22Rv1 (cell line): ENCODE measurements at regions not wholly inside any gene's neighbourhood (a gene's known extent, or its start where the extent isn't known, plus 50 kb on each side); places are given as distances from the start of the nearest gene placed in this dataset.

Source experiments
- H3K27ac ChIP-seq: fragments of 450-650 bp; 2 replicates; pipeline ENCODE4 v1.5.1; 2017
- ZFX ChIP-seq: fragments of 450-650 bp; IDR thresholded peaks from 2 replicates; pipeline ENCODE4 v1.6.1; 2017; ENCODE audit warnings: antibody characterized with exemption, borderline replicate concordance
- TF ChIP-seq, protein P1 (sequence below): fragments of 450-650 bp; IDR thresholded peaks from 2 replicates; pipeline ENCODE4 v1.5.1; 2017; ENCODE audit warnings: mild to moderate bottlenecking

DNA sequence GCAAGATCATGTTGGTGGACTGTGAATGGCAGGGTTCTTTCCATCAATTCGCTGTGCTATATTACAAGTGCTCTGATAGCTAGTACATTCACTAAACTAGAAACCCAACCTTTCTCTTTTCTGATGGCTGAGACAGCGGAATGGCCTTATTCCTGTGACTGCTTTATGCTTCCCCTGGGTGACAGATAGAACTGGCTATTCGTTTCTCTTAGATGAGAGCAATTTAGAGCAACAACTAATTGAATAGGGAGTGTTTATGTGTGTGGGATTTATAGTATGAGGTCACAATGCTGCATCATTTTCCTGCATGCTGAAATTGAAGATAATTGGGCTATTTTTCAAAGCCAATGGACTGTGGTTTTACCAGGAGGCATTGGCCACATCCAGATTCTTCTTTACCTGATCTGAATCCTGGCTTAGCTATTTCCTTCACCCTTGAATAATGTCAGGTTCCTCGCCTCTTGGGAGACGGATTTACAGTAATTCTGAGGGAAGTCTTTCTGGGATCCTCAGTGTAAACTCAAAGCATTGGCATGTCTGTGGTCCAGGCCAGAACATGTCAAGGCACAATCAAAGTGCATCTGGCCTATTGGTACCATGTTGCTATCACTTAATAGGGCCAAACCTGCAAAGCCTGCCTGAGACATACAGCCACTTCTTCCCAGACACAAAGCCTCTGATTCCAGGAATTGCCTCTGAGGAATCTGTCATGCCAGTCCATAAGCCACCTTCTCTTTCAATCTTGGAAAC, 775.0 kb upstream of the API5 start:
- H3K27ac ChIP-seq: no peak overlapping the region
- no peak for TF ChIP-seq ZFX
- TF ChIP-seq, protein P1, sequence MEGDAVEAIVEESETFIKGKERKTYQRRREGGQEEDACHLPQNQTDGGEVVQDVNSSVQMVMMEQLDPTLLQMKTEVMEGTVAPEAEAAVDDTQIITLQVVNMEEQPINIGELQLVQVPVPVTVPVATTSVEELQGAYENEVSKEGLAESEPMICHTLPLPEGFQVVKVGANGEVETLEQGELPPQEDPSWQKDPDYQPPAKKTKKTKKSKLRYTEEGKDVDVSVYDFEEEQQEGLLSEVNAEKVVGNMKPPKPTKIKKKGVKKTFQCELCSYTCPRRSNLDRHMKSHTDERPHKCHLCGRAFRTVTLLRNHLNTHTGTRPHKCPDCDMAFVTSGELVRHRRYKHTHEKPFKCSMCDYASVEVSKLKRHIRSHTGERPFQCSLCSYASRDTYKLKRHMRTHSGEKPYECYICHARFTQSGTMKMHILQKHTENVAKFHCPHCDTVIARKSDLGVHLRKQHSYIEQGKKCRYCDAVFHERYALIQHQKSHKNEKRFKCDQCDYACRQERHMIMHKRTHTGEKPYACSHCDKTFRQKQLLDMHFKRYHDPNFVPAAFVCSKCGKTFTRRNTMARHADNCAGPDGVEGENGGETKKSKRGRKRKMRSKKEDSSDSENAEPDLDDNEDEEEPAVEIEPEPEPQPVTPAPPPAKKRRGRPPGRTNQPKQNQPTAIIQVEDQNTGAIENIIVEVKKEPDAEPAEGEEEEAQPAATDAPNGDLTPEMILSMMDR: no peak

- TF ChIP-seq, protein P1: no peak
- TF ChIP-seq ZFX: no peak
These were observed 769.5 kb upstream of the API5 start for GRCh38 chr11:42542336-42542735.

DNA sequence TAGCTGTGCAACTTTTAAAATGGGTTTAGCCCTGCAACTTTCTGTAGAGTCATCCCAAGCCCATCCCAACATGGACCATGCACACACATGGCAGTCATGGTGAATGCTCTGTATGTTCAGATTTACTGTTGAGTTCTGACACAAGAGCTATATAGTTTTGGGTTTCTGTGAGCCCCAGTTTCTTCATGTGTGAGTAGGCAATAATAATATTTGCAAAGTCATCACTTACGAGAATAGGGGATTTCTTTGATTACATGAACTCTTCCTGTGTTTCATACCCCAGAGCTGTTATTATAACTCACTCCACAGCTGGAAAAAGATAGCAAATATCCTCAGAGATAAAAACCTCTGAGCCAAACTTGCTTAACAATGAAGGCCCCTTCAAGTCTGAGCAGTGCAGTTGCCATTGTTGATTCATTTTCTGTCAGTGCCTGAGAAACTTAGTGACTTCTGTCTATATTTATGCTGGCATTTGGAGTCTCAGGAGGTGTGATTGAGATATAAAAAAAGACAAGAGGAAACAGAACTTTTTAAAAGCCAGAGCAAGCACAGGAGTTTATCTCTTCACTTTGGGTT, 767.9 kb upstream of the API5 start:
- no peak overlapping the region for H3K27ac ChIP-seq
- TF ChIP-seq ZFX: no peak
- TF ChIP-seq, protein P1: no peak

More at GRCh38 chr11:42542336-42542735, 769.5 kb upstream of the API5 start:
- H3K27ac ChIP-seq: no peak overlapping the region

DNA sequence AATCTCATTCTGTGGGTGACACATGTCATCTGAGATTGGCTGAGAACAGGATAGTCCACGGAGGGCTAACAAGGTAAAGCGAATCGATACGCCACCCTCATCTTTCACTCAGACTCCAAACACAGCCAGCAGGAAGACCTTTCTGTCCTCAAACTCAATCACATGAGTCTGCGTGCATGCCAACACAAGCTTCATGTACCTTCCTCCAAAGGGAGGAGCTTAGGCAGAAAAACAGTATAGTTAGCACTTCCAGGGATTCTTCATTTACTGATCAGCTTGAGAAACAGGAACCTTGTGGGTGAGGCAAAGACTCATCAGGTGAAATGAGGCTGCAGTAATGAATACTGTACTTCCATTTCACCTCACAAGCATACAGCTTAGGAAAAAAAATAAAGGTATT, 767.1 kb upstream of the API5 start:
- no peak overlapping the region for H3K27ac ChIP-seq
- no peak for TF ChIP-seq ZFX
- TF ChIP-seq, protein P1: no peak

GRCh38 chr11:42545954-42546353, 765.8 kb upstream of the API5 start:
- TF ChIP-seq, protein P1: no peak
- no peak for TF ChIP-seq ZFX
- H3K27ac ChIP-seq: no peak overlapping the region

DNA sequence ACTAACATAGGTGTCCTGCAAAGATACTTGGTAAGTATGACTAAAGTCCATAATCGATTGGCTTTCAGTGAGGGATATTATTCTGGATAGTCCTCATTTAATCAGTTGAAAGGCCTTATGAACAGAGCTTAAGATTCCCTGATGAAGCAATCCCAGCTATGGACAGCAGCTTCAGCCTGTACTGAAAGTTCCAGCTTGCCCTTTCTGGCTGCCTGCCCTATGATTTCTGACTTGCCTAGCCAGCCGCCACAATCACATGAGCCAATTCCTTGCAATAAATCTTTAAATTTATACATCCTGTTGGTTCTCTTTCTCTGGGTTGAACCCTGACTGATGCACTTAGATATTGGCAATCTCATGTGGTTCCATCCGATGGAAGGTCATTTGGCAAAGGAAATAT, 759.0 kb upstream of the API5 start:
- no peak for TF ChIP-seq ZFX
- TF ChIP-seq, protein P1: no peak
- no peak overlapping the region for H3K27ac ChIP-seq

DNA sequence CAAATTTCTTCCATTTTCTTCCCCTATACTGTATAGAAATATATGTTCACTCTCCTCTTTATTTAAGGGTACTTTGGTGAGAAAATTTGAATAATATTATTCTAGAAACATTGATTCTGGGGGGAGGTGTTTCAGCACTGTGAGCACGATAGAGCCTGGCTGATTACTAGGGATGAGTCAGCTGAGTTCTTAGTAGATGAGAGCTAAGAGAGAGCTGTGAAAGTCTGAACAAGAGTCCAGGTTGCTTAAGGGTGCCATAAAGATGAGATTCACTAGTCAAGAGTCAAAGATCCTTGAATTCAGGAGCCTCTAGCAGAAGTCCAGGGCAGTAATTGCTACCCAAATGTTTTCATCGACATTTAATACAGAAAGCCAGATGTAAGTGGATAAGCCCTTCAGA, 756.6 kb upstream of the API5 start:
- H3K27ac ChIP-seq: no peak overlapping the region
- TF ChIP-seq ZFX: no peak
- TF ChIP-seq, protein P1: no peak
